ENCODE measurements at regions not wholly inside any gene's neighbourhood (a gene's known extent, or its start where the extent isn't known, plus 50 kb on each side); places are given as distances from the start of the nearest gene placed in this dataset.

- no peak for TF ChIP-seq EZH2phosphoT487 (IDR thresholded peaks at IDR 0.05; ENCODE audit: insufficient read depth, low read depth)
- no peak for TF ChIP-seq EZH2 (IDR thresholded peaks at IDR 0.05; ENCODE audit: insufficient read depth, poor library complexity, severe bottlenecking)
- H3K79me2 ChIP-seq (ENCODE audit: insufficient read depth) = no peaks in the 10 kb centered on the region
- peak overlapping the region; percentile 16 for H3K4me2 ChIP-seq (ENCODE audit: unreplicated experiment)
- no peaks in the 10 kb centered on the region for H3K9me2 ChIP-seq (ENCODE audit: insufficient read depth)
- 39 to 56% methylated on average over 4 of the region's 4 CpGs for WGBS, 2 experiments (ENCODE audit: low coverage in 1 of 2, low lambda C conversion rate in 2 of 2, missing lambda C conversion rate in 2 of 2)
- DNase-seq = peak; percentile 70
- no peaks in the 10 kb centered on the region for H3K27me3 ChIP-seq (replicated peaks; ENCODE audit: insufficient read depth)
- in situ Hi-C loops (cut with MboI) = no loop called here
- peak overlapping the region; percentile 63 for H2AFZ ChIP-seq
- H4K20me1 ChIP-seq (ENCODE audit: insufficient read depth) = no peaks in the 10 kb centered on the region
- no peak overlapping the region for H3K4me3 ChIP-seq
- H3K36me3 ChIP-seq (ENCODE audit: low read depth) = no peaks in the 10 kb centered on the region
- no peaks in the 10 kb centered on the region for H3K9me3 ChIP-seq (ENCODE audit: low read depth)
- peak overlapping the region; percentile 36 for H3K27ac ChIP-seq
- H3K4me1 ChIP-seq (ENCODE audit: insufficient read depth) = peaks cover 24% of the 10 kb centered on the region
- no peaks in the 10 kb centered on the region for H3F3A ChIP-seq (ENCODE audit: insufficient read depth)
- no peak overlapping the region for H3K9ac ChIP-seq
These were observed 86.4 kb upstream of the SLC4A7 start for GRCh38 chr3:27570421-27571106.

GRCh38 chr3:27568393-27568792 lies 84.2 kb upstream of the SLC4A7 start:
- H3F3A ChIP-seq (ENCODE audit: insufficient read depth) = no peaks in the 10 kb centered on the region
- H3K4me3 ChIP-seq = no peak overlapping the region
- H4K20me1 ChIP-seq (ENCODE audit: insufficient read depth) = no peaks in the 10 kb centered on the region
- no peaks in the 10 kb centered on the region for H3K79me2 ChIP-seq (ENCODE audit: insufficient read depth)
- H3K36me3 ChIP-seq (ENCODE audit: low read depth) = no peaks in the 10 kb centered on the region
- H3K9me2 ChIP-seq (ENCODE audit: insufficient read depth) = no peaks in the 10 kb centered on the region
- peaks cover 24% of the 10 kb centered on the region for H3K4me1 ChIP-seq (ENCODE audit: insufficient read depth)
- no peak for TF ChIP-seq EZH2 (IDR thresholded peaks at IDR 0.05; ENCODE audit: insufficient read depth, poor library complexity, severe bottlenecking)
- H3K27ac ChIP-seq = peak overlapping the region; percentile 44; the same call in 1 of the 2 replicates
- peak; percentile 95 for DNase-seq
- in situ Hi-C loops (cut with MboI) = no loop called here
- H3K27me3 ChIP-seq (replicated peaks; ENCODE audit: insufficient read depth) = no peaks in the 10 kb centered on the region
- peak overlapping the region; percentile 80 for H2AFZ ChIP-seq
- no peaks in the 10 kb centered on the region for H3K9me3 ChIP-seq (ENCODE audit: low read depth)
- H3K4me2 ChIP-seq (ENCODE audit: unreplicated experiment) = peak overlapping the region; percentile 61
- peak overlapping the region; percentile 54; the same call in 1 of the 2 replicates for H3K9ac ChIP-seq
- WGBS, 2 experiments (ENCODE audit: low coverage in 1 of 2, low lambda C conversion rate in 2 of 2, missing lambda C conversion rate in 2 of 2) = 6 to 7% methylated on average over 5 of the region's 5 CpGs

GRCh38 chr3:27567251-27567650 lies 83.1 kb upstream of the SLC4A7 start:
- Histone ChIP-seq H3K4me2 (ENCODE audit: unreplicated experiment) (no peak overlapping the region), H2AFZ (no peak overlapping the region), H3K9ac (no peak overlapping the region), H3K4me1 (ENCODE audit: insufficient read depth) (peaks cover 24% of the 10 kb centered on the region), H4K20me1 (ENCODE audit: insufficient read depth) (no peaks in the 10 kb centered on the region), H3K27me3 (replicated peaks; ENCODE audit: insufficient read depth) (no peaks in the 10 kb centered on the region), H3F3A (ENCODE audit: insufficient read depth) (no peaks in the 10 kb centered on the region), H3K4me3 (no peak overlapping the region), H3K79me2 (ENCODE audit: insufficient read depth) (no peaks in the 10 kb centered on the region), H3K27ac (no peak overlapping the region), H3K9me3 (ENCODE audit: low read depth) (no peaks in the 10 kb centered on the region), H3K9me2 (ENCODE audit: insufficient read depth) (no peaks in the 10 kb centered on the region), H3K36me3 (ENCODE audit: low read depth) (no peaks in the 10 kb centered on the region)
- in situ Hi-C loops (cut with MboI) = no loop called here
- 94 to 100% methylated on average over 1 of the region's 1 CpG for WGBS, 2 experiments (ENCODE audit: low coverage in 1 of 2, low lambda C conversion rate in 2 of 2, missing lambda C conversion rate in 2 of 2)
- no peak for DNase-seq
- TF ChIP-seq EZH2phosphoT487 (IDR thresholded peaks at IDR 0.05; ENCODE audit: insufficient read depth, low read depth) = no peak
- TF ChIP-seq EZH2 (IDR thresholded peaks at IDR 0.05; ENCODE audit: insufficient read depth, poor library complexity, severe bottlenecking) = no peak

- in situ Hi-C loops (cut with MboI) = no loop called here
- Histone ChIP-seq H3K9ac (no peak overlapping the region), H3K9me3 (ENCODE audit: low read depth) (no peaks in the 10 kb centered on the region), H4K20me1 (ENCODE audit: insufficient read depth) (no peaks in the 10 kb centered on the region), H3K79me2 (ENCODE audit: insufficient read depth) (no peaks in the 10 kb centered on the region), H3K4me2 (ENCODE audit: unreplicated experiment) (no peak overlapping the region), H3K36me3 (ENCODE audit: low read depth) (no peaks in the 10 kb centered on the region), H3K4me3 (no peak overlapping the region), H3K9me2 (ENCODE audit: insufficient read depth) (no peaks in the 10 kb centered on the region), H3F3A (ENCODE audit: insufficient read depth) (no peaks in the 10 kb centered on the region), H3K27me3 (replicated peaks; ENCODE audit: insufficient read depth) (no peaks in the 10 kb centered on the region), H3K27ac (no peak overlapping the region), H3K4me1 (ENCODE audit: insufficient read depth) (peaks cover 12% of the 10 kb centered on the region), H2AFZ (no peak overlapping the region)
- no peak for TF ChIP-seq EZH2phosphoT487 (IDR thresholded peaks at IDR 0.05; ENCODE audit: insufficient read depth, low read depth)
- no peak for TF ChIP-seq EZH2 (IDR thresholded peaks at IDR 0.05; ENCODE audit: insufficient read depth, poor library complexity, severe bottlenecking)
- no peak for DNase-seq
- 94 to 98% methylated on average over 5 of the region's 5 CpGs for WGBS, 2 experiments (ENCODE audit: low coverage in 1 of 2, low lambda C conversion rate in 2 of 2, missing lambda C conversion rate in 2 of 2)
These were observed 81.1 kb upstream of the SLC4A7 start for GRCh38 chr3:27565201-27565852.
